ENCODE measurements at regions not wholly inside any gene's neighbourhood (a gene's known extent, or its start where the extent isn't known, plus 50 kb on each side); places are given as distances from the start of the nearest gene placed in this dataset.

GRCh38 chr6:127641905-127642304, 64.9 kb downstream of the C6orf58 start:
- DNase-seq: peak in 3 of 56 donors; percentile 0 to 1 (median 0)
